SK-N-MC (cell line): ENCODE measurements at regions not wholly inside any gene's neighbourhood (a gene's known extent, or its start where the extent isn't known, plus 50 kb on each side); places are given as distances from the start of the nearest gene placed in this dataset.

Source experiments
- EZH2 ChIP-seq: fragments of 200-600 bp; sonication (generic); IDR thresholded peaks from one replicate; pipeline ENCODE4 v1.6.1; 2017; ENCODE audit warnings: antibody characterized with exemption
- POLR2AphosphoS5 ChIP-seq: IDR thresholded peaks from 2 replicates; pipeline ENCODE4 v1.6.1; 2012; ENCODE audit warnings: mild to moderate bottlenecking, low read depth, low read length, borderline replicate concordance

DNA sequence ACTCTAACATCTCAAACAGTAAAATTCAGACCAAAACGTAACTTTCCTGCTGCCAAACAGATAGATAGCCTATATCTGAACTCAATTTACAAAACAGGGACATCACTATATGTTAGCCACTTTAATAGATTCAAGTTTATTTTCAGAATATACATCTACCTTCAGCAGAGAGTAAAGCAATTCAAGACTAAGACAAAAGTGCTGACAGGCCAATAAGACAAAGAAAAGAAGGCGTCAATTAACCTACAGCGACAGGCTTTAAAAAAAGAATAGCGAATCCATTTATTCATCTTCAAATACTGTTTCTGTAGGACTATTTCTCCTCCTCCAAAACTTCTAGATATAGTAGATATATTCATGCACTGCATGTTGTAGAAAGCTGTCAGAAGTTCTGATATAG is 333.0 kb downstream of the GRB14 start:
- TF ChIP-seq POLR2AphosphoS5, result no peak
- no peak for TF ChIP-seq EZH2
